GM06990 (cell line): ENCODE measurements at regions not wholly inside any gene's neighbourhood (a gene's known extent, or its start where the extent isn't known, plus 50 kb on each side); places are given as distances from the start of the nearest gene placed in this dataset.

Experiments used
- DNase-seq: peaks from one replicate; pipeline ENCODE4 v3.0.0-alpha.2; 2011; ENCODE audit not compliant: insufficient read length; ENCODE audit errors: extremely low read depth
- H3K27me3 ChIP-seq: replicated peaks from 2 replicates; pipeline ENCODE4 v1.6.0; 2011; ENCODE audit warnings: low read length; ENCODE audit not compliant: control insufficient read depth, insufficient read depth
- H3K36me3 ChIP-seq: 2 replicates; pipeline ENCODE4 v1.5.1; 2011; ENCODE audit warnings: low read length; ENCODE audit not compliant: control insufficient read depth, insufficient read depth
- H3K4me3 ChIP-seq: replicated peaks from 2 replicates; pipeline ENCODE4 v1.5.1; 2011; ENCODE audit warnings: low read depth, mild to moderate bottlenecking, control low read depth, low read length
- CTCF ChIP-seq: IDR thresholded peaks from 2 replicates; pipeline ENCODE4 v1.5.1; 2011; ENCODE audit warnings: low read length, control low read depth, mild to moderate bottlenecking, inconsistent platforms; ENCODE audit not compliant: insufficient read depth, poor library complexity, severe bottlenecking

DNA sequence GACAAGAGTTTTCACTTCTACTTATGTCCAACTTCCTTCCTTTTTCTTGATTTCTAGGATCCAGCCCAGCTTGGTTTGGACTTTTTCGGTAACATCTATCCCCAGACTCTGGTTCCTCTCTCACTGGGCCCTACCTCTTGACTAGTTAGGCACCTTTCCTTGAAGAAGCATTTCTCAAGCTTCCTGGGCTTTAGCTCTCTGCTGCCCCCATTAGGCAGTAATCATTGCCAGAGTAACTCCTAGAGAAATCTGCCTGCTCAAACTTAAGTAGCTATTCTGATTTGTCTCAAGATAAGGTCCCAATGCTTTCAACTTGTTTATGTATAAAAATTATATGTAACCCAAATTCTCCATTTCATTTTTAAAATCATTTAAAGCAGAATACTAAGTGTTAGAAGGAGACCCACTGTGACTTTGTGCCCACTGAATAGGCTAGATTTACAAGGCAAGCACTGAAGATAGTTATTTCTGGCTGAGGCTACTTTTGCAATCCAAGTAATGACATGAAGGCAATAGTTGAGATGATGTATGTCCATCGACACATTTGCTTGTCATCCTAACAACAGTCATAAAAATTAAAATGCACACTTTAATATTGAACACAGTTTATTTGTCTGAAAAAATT is 275.0 kb upstream of the G2E3 start:
- DNase-seq = no peak
- H3K27me3 ChIP-seq = no peaks in the 10 kb centered on the region
- H3K36me3 ChIP-seq = no peaks in the 10 kb centered on the region
- H3K4me3 ChIP-seq = no peak overlapping the region
- peak; percentile 82 for TF ChIP-seq CTCF

DNA sequence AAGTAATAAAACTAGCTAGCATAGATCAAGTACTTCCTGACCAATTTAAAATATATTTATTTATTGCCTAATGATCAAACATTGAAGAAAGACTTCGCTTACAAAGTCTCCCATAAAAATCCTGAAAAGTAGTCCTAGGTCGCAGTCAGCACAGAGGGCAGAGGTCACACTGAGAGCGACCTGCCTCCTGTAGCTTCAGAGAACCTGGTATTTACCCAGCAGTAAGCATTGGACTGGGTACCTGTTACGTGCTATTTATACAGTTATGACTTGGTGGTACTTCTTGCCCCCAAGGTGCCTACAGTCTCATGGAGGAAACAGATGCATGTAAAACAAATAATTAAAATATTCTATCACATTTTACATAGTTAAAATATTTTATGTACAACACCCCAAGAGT is 274.1 kb upstream of the G2E3 start:
- no peaks in the 10 kb centered on the region for H3K36me3 ChIP-seq
- no peak for TF ChIP-seq CTCF
- no peak for DNase-seq
- H3K27me3 ChIP-seq = no peaks in the 10 kb centered on the region
- H3K4me3 ChIP-seq = no peak overlapping the region

- no peak for TF ChIP-seq CTCF
- Histone ChIP-seq H3K36me3 (no peaks in the 10 kb centered on the region), H3K4me3 (no peak overlapping the region), H3K27me3 (no peaks in the 10 kb centered on the region)
- DNase-seq = no peak
Observed at GRCh38 chr14:30287579-30288445, 271.1 kb upstream of the G2E3 start.

DNA sequence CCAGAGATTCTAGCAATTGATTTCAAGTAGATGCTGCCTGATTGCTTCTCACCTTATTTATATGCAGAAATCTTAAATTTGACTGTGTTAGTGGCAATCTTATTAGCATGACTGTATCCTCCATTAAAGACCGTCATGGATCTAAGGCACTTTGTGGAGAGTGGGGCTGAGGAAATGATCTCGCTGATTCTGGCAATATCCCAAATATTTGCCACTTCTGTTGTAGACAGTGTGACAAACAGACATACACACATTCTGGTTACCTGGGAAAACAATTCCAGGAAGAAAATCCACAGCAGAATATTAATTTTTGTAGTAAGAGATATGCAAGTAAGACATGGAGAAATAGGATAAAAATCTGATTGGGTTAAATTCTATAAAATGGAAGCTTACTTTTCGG is 269.0 kb upstream of the G2E3 start:
- Histone ChIP-seq H3K4me3 (no peak overlapping the region), H3K27me3 (no peaks in the 10 kb centered on the region), H3K36me3 (no peaks in the 10 kb centered on the region)
- DNase-seq = no peak
- TF ChIP-seq CTCF = no peak

DNA sequence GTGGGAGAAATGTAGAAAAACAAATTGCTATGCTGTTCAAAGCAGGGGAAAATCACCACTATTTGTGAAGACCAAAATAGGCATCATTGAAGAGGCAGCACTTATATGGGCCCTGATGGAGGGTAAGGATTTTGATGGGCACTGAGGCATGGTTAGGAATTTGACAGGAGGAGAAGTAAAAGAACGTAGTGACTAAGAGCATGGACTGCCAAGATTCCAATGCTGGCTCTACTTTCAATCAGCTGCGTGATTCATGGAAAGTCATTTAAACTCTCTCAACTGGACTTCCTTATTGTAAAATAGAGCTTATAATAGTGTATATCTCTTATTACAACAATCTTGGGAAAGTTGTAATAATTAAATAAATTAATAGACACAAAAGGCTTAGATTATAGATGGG is 267.7 kb upstream of the G2E3 start:
- TF ChIP-seq CTCF = no peak
- H3K27me3 ChIP-seq = no peaks in the 10 kb centered on the region
- H3K36me3 ChIP-seq = no peaks in the 10 kb centered on the region
- no peak for DNase-seq
- no peak overlapping the region for H3K4me3 ChIP-seq
